ENCODE measurements at regions not wholly inside any gene's neighbourhood (a gene's known extent, or its start where the extent isn't known, plus 50 kb on each side); places are given as distances from the start of the nearest gene placed in this dataset.

- TF ChIP-seq CTCF (IDR thresholded peaks at IDR 0.05 in 4 of 5, conservative IDR thresholded peaks at IDR 0.05 in 1 of 5) = no peak
- TF ChIP-seq POLR2A (IDR thresholded peaks at IDR 0.05) = no peak
Measured at GRCh38 chr6:169391473-169392071, 137.9 kb upstream of the THBS2 start.
